Dendritic cell treated with granulocyte-macrophage colony-stimulating factor and Interleukin-4, amounts not matched to agents 40 ng/mL and 50 ng/mL, for 4 days (primary cell): ENCODE measurements at regions not wholly inside any gene's neighbourhood (a gene's known extent, or its start where the extent isn't known, plus 50 kb on each side); places are given as distances from the start of the nearest gene placed in this dataset.

Source experiments
- H3K27ac Mint-ChIP-seq: one replicate; pipeline ENCODE4 v1.8.0; 2022; ENCODE audit warnings: mild to moderate bottlenecking, mixed read lengths
- H3K27me3 Mint-ChIP-seq: one replicate; pipeline ENCODE4 v1.8.0; 2022; ENCODE audit warnings: mild to moderate bottlenecking, mixed read lengths
- H3K36me3 Mint-ChIP-seq: one replicate; pipeline ENCODE4 v1.8.0; 2022; ENCODE audit warnings: low read depth, mixed read lengths
- H3K4me1 Mint-ChIP-seq: one replicate; pipeline ENCODE4 v1.8.0; 2022; ENCODE audit warnings: low read depth, mixed read lengths
- H3K4me3 Mint-ChIP-seq: one replicate; pipeline ENCODE4 v1.8.0; 2022; ENCODE audit warnings: mild to moderate bottlenecking, moderate library complexity, mixed read lengths
- H3K9me3 Mint-ChIP-seq: one replicate; pipeline ENCODE4 v1.8.0; 2022; ENCODE audit warnings: mixed read lengths
- intact Hi-C: fragments of 100-400 bp; cut with micrococcal nuclease; formaldehyde crosslinking; loops from one replicate; pipeline ENCODE4 v1.15.0; 2022

- Mint-ChIP-seq H3K36me3 (no peaks in the 10 kb centered on the region), H3K9me3 (peaks cover 68% of the 10 kb centered on the region)
Measured at GRCh38 chr13:90205911-90206310, 1141.6 kb upstream of the MIR17HG start.

GRCh38 chr13:90217275-90217674 lies 1130.2 kb upstream of the MIR17HG start:
- no peak overlapping the region for H3K27ac Mint-ChIP-seq
- H3K4me1 Mint-ChIP-seq: no peaks in the 10 kb centered on the region
- H3K27me3 Mint-ChIP-seq: no peaks in the 10 kb centered on the region
- H3K36me3 Mint-ChIP-seq: no peaks in the 10 kb centered on the region
- no peak overlapping the region for H3K4me3 Mint-ChIP-seq
- H3K9me3 Mint-ChIP-seq: peaks cover 15% of the 10 kb centered on the region
- intact Hi-C loops: no loop called here

More at GRCh38 chr13:90205911-90206310, 1141.6 kb upstream of the MIR17HG start:
- Mint-ChIP-seq H3K27ac (no peak overlapping the region), H3K4me1 (no peaks in the 10 kb centered on the region), H3K27me3 (no peaks in the 10 kb centered on the region), H3K4me3 (no peak overlapping the region)
- intact Hi-C loops: no loop called here

GRCh38 chr13:90222758-90223157 lies 1124.7 kb upstream of the MIR17HG start:
- H3K9me3 Mint-ChIP-seq: no peaks in the 10 kb centered on the region
- H3K27ac Mint-ChIP-seq: no peak overlapping the region
- no peaks in the 10 kb centered on the region for H3K27me3 Mint-ChIP-seq
- H3K4me1 Mint-ChIP-seq: no peaks in the 10 kb centered on the region
- intact Hi-C loops: no loop called here
- H3K36me3 Mint-ChIP-seq: no peaks in the 10 kb centered on the region
- no peak overlapping the region for H3K4me3 Mint-ChIP-seq

DNA sequence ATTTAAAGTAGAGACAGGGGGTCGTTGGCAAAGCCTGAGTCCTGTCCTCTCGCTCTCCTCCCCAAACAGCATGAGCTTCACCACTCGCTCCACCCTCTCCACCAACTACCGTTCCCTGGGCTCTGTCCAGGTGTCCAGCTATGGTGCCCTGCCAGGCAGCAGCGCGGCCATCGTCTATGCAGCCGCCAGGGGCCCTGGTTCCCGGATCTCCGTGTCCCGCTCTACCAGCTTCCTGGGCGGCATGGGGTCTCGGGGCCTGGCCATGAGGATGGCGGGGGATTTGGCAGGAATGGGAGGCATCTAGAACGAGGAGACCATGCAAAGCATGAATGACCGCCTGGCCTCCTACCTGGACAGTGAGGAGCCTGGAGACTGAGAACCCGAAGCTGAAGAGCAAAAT lies 1117.2 kb upstream of the MIR17HG start:
- no peak overlapping the region for H3K27ac Mint-ChIP-seq
- H3K9me3 Mint-ChIP-seq: peaks cover 35% of the 10 kb centered on the region
- no peaks in the 10 kb centered on the region for H3K4me1 Mint-ChIP-seq
- no peaks in the 10 kb centered on the region for H3K27me3 Mint-ChIP-seq
- H3K4me3 Mint-ChIP-seq: no peak overlapping the region
- intact Hi-C loops: no loop called here
- no peaks in the 10 kb centered on the region for H3K36me3 Mint-ChIP-seq

DNA sequence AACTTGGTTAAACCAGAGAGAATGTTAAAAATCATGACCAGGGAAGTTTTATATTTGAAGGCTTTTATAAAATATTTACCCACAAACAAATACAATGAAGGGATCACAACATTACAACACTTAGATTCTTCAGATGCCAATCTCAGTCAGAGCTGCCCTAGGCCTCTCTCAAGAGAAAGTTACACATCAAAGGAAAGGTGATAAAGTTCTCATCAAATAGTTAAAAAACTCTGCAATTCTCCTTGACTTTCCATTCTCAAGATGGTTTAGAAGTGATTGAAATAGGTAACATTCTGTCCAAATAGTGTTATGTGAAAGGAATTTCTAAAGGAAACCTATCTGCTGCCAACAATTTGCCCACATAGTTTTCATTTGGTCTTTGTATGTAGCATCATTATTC lies 1115.2 kb upstream of the MIR17HG start:
- intact Hi-C loops: no loop called here
- H3K27ac Mint-ChIP-seq: no peak overlapping the region
- H3K4me1 Mint-ChIP-seq: no peaks in the 10 kb centered on the region
- no peak overlapping the region for H3K4me3 Mint-ChIP-seq
- H3K9me3 Mint-ChIP-seq: peaks cover 53% of the 10 kb centered on the region
- H3K36me3 Mint-ChIP-seq: no peaks in the 10 kb centered on the region
- H3K27me3 Mint-ChIP-seq: no peaks in the 10 kb centered on the region

DNA sequence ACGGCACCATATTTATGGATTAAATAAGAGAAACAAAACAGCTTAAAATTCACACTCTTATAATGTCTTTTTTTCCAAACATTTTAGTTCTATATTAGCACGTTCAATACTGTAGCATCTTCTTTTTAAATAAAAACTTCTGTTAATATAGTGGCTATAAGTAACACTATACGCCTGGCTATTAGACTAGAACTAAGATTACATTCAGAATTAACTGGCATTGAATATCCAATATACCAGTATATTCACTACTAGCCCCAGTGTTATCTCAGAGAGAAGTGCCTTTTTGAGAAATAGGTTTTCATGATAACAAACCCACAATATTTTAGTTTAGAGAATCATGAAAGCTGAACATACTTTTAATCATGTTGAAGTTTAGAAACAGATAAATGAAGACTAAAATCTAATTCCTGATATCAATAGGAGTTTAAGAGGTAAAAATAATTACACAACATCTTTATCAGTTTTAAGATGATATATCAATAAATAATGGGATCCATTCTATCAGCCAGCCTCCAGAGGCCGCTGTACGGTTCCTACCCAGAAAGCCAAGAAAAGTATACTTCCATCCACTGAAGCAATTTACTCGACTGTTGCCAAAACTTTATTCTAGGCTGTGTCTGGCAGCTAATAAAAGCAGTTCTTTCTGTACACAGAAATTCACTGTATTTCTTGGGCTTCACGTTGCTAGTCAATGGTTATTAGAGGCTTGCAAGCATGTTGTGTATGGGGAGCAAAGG lies 1113.4 kb upstream of the MIR17HG start:
- Mint-ChIP-seq H3K4me1 (no peaks in the 10 kb centered on the region), H3K27me3 (no peaks in the 10 kb centered on the region), H3K9me3 (peaks cover 54% of the 10 kb centered on the region), H3K36me3 (no peaks in the 10 kb centered on the region), H3K4me3 (no peak overlapping the region), H3K27ac (no peak overlapping the region)
- intact Hi-C loops: no loop called here

DNA sequence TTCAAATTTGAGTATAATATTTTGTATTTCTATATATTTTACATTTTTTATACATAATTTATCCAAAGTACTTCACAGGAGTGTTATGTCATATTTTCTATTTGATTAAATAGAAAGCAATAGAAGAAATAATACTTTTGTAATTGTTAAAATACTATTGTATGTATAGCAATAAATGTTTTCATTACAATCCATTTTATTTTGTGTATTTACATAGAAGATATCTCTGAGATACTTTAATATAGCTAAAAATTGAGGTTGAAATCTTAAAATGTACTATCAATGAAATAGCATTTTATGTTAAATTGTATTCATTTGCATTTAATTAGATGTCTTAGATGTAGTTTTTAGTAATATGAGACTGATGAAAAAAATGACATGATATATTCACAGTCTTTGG lies 1109.6 kb upstream of the MIR17HG start:
- Mint-ChIP-seq H3K27me3 (no peaks in the 10 kb centered on the region), H3K4me3 (no peak overlapping the region), H3K36me3 (no peaks in the 10 kb centered on the region), H3K4me1 (no peaks in the 10 kb centered on the region), H3K9me3 (peaks cover 36% of the 10 kb centered on the region), H3K27ac (no peak overlapping the region)
- intact Hi-C loops: no loop called here

DNA sequence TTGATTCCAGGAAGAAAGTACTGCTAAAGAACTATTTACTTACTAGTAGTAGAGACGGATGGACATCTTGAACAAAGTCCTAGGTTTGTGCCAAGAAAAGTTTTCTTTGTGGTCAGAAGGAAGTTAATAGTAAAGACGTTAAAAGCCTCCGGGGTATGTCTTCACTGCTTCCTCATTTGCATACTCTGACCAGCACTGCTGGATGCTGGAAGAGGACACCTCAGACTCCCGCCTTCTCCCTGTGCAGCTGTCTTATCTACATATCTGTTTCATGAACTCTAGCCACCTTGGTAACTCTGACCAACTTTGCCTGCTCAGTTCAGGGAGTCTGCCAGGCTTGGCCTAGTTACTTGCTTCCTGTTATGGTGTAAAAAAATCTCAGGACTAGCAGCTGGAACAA lies 1109.1 kb upstream of the MIR17HG start:
- Mint-ChIP-seq H3K4me3 (no peak overlapping the region), H3K9me3 (peaks cover 36% of the 10 kb centered on the region), H3K27me3 (no peaks in the 10 kb centered on the region), H3K36me3 (no peaks in the 10 kb centered on the region), H3K27ac (no peak overlapping the region), H3K4me1 (no peaks in the 10 kb centered on the region)
- intact Hi-C loops: no loop called here

- Mint-ChIP-seq H3K27me3 (no peaks in the 10 kb centered on the region), H3K9me3 (peaks cover 36% of the 10 kb centered on the region), H3K4me3 (no peak overlapping the region), H3K36me3 (no peaks in the 10 kb centered on the region), H3K4me1 (no peaks in the 10 kb centered on the region), H3K27ac (no peak overlapping the region)
- intact Hi-C loops: no loop called here
Measured at GRCh38 chr13:90239130-90239529, 1108.4 kb upstream of the MIR17HG start.

DNA sequence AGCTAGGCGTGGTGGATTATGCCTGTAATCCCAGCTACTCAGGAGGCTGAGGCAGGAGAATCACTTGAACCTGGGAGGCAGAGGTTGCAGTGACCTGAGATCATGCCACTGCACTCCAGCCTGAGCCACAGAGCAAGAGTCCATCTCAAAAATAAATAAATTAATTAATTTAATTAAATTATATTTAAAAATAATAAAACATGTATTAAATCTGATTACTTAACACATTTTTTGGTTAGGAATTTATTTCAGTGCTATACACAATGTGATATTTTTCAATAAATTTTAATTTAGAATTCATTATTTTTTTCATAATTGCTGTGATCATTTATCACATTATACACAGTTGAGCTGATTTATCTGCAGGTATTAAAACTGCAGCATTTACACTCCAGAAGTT lies 1101.5 kb upstream of the MIR17HG start:
- H3K9me3 Mint-ChIP-seq: peaks cover 23% of the 10 kb centered on the region
- intact Hi-C loops: no loop called here
- no peaks in the 10 kb centered on the region for H3K4me1 Mint-ChIP-seq

GRCh38 chr13:90246687-90247345 lies 1100.7 kb upstream of the MIR17HG start:
- Mint-ChIP-seq H3K27ac (no peak overlapping the region), H3K27me3 (no peaks in the 10 kb centered on the region), H3K4me3 (no peak overlapping the region), H3K4me1 (no peaks in the 10 kb centered on the region), H3K9me3 (peaks cover 23% of the 10 kb centered on the region), H3K36me3 (no peaks in the 10 kb centered on the region)
- intact Hi-C loops: no loop called here

More for the DNA sequence above, 1101.5 kb upstream of the MIR17HG start:
- Mint-ChIP-seq H3K36me3 (no peaks in the 10 kb centered on the region), H3K27ac (no peak overlapping the region), H3K27me3 (no peaks in the 10 kb centered on the region), H3K4me3 (no peak overlapping the region)

DNA sequence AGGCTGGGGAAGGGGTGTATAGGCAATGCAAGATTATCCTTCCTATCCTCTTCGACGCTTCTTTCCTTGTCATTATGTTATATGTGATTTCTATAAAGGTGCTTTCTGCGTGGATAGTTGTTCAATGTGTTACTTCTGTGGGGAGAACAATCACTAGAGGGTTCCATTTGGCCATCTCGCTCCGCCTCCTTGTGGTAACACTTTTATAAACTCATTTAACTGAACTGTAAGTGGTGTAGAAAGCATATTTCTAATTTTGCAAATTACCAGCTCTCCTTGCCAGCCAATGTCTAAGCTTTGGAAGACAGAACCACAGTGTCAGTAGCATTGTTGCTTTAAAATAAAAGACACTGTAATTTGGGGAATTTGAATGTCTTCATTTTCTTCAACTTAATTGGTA lies 1093.7 kb upstream of the MIR17HG start:
- Mint-ChIP-seq H3K4me1 (no peaks in the 10 kb centered on the region), H3K36me3 (no peaks in the 10 kb centered on the region), H3K9me3 (peaks cover 51% of the 10 kb centered on the region), H3K4me3 (no peak overlapping the region), H3K27me3 (no peaks in the 10 kb centered on the region), H3K27ac (no peak overlapping the region)
- intact Hi-C loops: no loop called here

DNA sequence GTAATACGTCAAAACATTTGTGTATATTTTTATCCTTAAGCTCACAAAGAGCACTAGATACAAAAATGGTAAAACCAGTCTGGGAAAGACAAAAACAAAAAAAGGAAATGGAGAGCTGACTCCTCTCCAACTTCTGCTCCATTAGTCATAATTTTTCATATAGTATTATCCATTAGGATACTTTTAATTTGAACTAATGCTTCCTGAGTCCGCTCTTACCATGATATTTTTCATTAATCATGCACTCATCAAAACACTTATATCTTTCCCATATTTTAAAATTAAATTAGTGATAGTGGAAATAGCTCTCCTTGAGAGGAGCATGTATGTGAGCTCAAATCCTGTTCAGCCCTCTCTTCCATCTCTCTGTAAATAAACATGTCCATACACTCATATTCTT lies 1093.0 kb upstream of the MIR17HG start:
- no peaks in the 10 kb centered on the region for H3K36me3 Mint-ChIP-seq
- H3K9me3 Mint-ChIP-seq: peaks cover 47% of the 10 kb centered on the region
- no peaks in the 10 kb centered on the region for H3K4me1 Mint-ChIP-seq
- intact Hi-C loops: no loop called here
- no peak overlapping the region for H3K27ac Mint-ChIP-seq
- no peak overlapping the region for H3K4me3 Mint-ChIP-seq
- H3K27me3 Mint-ChIP-seq: no peaks in the 10 kb centered on the region

DNA sequence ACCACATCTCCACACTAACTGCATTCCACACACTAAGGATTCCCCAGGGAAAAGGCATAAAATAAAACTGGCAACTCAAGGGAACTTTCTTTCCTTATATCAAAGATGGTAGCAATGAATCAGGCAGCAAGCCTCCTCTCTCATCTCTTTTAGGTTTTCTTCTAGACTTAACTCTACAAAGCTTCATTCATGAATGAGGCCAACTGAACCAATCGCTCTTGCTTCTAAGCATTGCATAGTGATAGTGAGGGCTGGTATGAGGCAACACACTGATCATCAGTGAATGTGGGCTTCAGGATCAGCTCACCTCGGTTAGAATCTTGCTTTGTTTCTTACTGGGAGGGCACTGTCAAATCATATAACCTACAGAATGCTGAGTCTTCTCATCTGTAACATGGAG lies 1090.7 kb upstream of the MIR17HG start:
- Mint-ChIP-seq H3K36me3 (no peaks in the 10 kb centered on the region), H3K4me1 (no peaks in the 10 kb centered on the region)
- intact Hi-C loops: no loop called here

DNA sequence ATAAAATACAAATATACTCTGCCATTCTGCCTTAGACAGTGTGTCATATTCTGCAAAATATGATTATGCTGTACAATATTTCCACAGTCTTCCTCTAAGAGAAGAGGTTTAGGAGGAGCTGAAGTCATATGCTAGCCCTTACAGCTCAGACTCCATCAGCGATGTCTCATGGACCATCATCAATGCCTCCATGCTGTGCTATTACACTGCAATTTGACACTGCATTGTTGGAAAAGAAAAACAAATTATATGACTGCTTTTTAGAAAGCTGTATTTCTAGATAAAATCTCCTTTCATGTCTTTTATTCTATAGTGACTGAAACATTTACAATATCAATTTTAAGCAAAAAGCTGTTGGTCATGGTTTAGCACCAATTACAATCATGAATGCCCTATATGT lies 1089.4 kb upstream of the MIR17HG start:
- Mint-ChIP-seq H3K9me3 (peaks cover 57% of the 10 kb centered on the region), H3K27ac (no peak overlapping the region), H3K4me1 (no peaks in the 10 kb centered on the region), H3K27me3 (no peaks in the 10 kb centered on the region), H3K36me3 (no peaks in the 10 kb centered on the region), H3K4me3 (no peak overlapping the region)
- intact Hi-C loops: no loop called here

More for the DNA sequence above, 1090.7 kb upstream of the MIR17HG start:
- peaks cover 58% of the 10 kb centered on the region for H3K9me3 Mint-ChIP-seq
- no peak overlapping the region for H3K4me3 Mint-ChIP-seq
- no peaks in the 10 kb centered on the region for H3K27me3 Mint-ChIP-seq
- no peak overlapping the region for H3K27ac Mint-ChIP-seq
